SU-DHL-6 (cell line): ENCODE measurements at regions not wholly inside any gene's neighbourhood (a gene's known extent, or its start where the extent isn't known, plus 50 kb on each side); places are given as distances from the start of the nearest gene placed in this dataset.
"Not testable (repeated sequence)": the region's sequence is repeated elsewhere in the genome, so short reads cannot be mapped to it uniquely, and the experiment has no call there.

Experiments used
- H2AFZ ChIP-seq: fragments of 200-600 bp; sonication (generic); 2 replicates; pipeline ENCODE4 v1.6.1; 2014; ENCODE audit warnings: low read depth, mild to moderate bottlenecking, moderate library complexity, mixed read lengths, antibody characterized with exemption, low read length; ENCODE audit not compliant: severe bottlenecking
- H3F3A ChIP-seq: fragments of 200-600 bp; shearing (Covaris generic); 2 replicates; pipeline ENCODE4 v1.6.0; 2016; ENCODE audit warnings: antibody characterized with exemption, mild to moderate bottlenecking; ENCODE audit not compliant: insufficient read depth
- H3K27ac ChIP-seq: fragments of 200-600 bp; sonication (generic); 2 replicates; pipeline ENCODE4 v1.5.1; 2016; ENCODE audit warnings: low read depth, mild to moderate bottlenecking, low read length, moderate library complexity, mixed read lengths
- H3K27me3 ChIP-seq: fragments of 200-600 bp; sonication (generic), shearing (Covaris generic); 2 replicates; pipeline ENCODE4 v1.6.0; 2014; ENCODE audit warnings: mild to moderate bottlenecking, low read length
- H3K36me3 ChIP-seq: fragments of 200-600 bp; sonication (generic); 2 replicates; pipeline ENCODE4 v1.6.1; 2014; ENCODE audit warnings: mild to moderate bottlenecking, low read length, mixed read lengths
- H3K4me2 ChIP-seq: fragments of 300-600, 200-600 bp; shearing (Covaris generic), sonication (generic); 2 replicates; pipeline ENCODE4 v1.6.0; 2014; ENCODE audit warnings: low read length, low read depth, mild to moderate bottlenecking; ENCODE audit not compliant: poor library complexity, severe bottlenecking
- H3K4me3 ChIP-seq: fragments of 200-600 bp; sonication (generic); 2 replicates; pipeline ENCODE4 v1.5.1; 2014; ENCODE audit warnings: antibody characterized with exemption, low read length, mild to moderate bottlenecking, mixed read lengths; ENCODE audit not compliant: insufficient read depth, poor library complexity, severe bottlenecking
- H3K79me2 ChIP-seq: fragments of 200-600 bp; sonication (generic); 2 replicates; pipeline ENCODE4 v1.6.1; 2014; ENCODE audit warnings: mild to moderate bottlenecking, low read length, moderate library complexity; ENCODE audit not compliant: insufficient read depth
- H3K9ac ChIP-seq: fragments of 200-600 bp; sonication (generic); 2 replicates; pipeline ENCODE4 v1.7.0; 2014; ENCODE audit warnings: mild to moderate bottlenecking, low read length
- H3K9me2 ChIP-seq: fragments of 200-600 bp; sonication (generic); replicated peaks from 2 replicates; pipeline ENCODE4 v1.6.1; 2014; ENCODE audit warnings: low read length; ENCODE audit not compliant: insufficient read depth
- H3K9me3 ChIP-seq: fragments of 200-600 bp; sonication (generic); 2 replicates; pipeline ENCODE4 v1.6.1; 2014; ENCODE audit warnings: low read length, mixed read lengths; ENCODE audit not compliant: insufficient read depth
- H4K20me1 ChIP-seq: fragments of 200-600 bp; sonication (generic); 2 replicates; pipeline ENCODE4 v1.6.1; 2014; ENCODE audit warnings: low read depth, mild to moderate bottlenecking, antibody characterized with exemption, low read length, moderate library complexity, mixed read lengths
- CTCF ChIP-seq: fragments of 200-600 bp; sonication (generic); IDR thresholded peaks from one replicate; pipeline ENCODE4 v1.5.1; 2017; ENCODE audit warnings: antibody characterized with exemption, mild to moderate bottlenecking, low read length, moderate library complexity; ENCODE audit not compliant: insufficient read depth, poor library complexity, severe bottlenecking
- EZH2phosphoT487 ChIP-seq: fragments of 200-600 bp; sonication (generic), shearing (Covaris generic); conservative IDR thresholded peaks from 2 replicates; pipeline ENCODE4 v1.6.1; 2018; ENCODE audit warnings: mild to moderate bottlenecking, antibody characterized with exemption, low read length, moderate library complexity, mixed read lengths

- Histone ChIP-seq H3K27me3 (no peaks in the 10 kb centered on the region), H3K4me3 (no peak overlapping the region), H3K9ac (no peak overlapping the region), H3K36me3 (no peaks in the 10 kb centered on the region), H3K9me2 (no peaks in the 10 kb centered on the region), H4K20me1 (no peaks in the 10 kb centered on the region), H3K9me3 (no peaks in the 10 kb centered on the region), H2AFZ (no peak overlapping the region), H3K4me2 (no peak overlapping the region), H3K79me2 (no peaks in the 10 kb centered on the region), H3F3A (no peaks in the 10 kb centered on the region), H3K27ac (no peak overlapping the region)
- no peak for TF ChIP-seq CTCF
- no peak for TF ChIP-seq EZH2phosphoT487
Observed at GRCh38 chr6:119832411-119832810, 482.9 kb upstream of the MAN1A1 start.

- no peaks in the 10 kb centered on the region for H3K9me2 ChIP-seq
- no peaks in the 10 kb centered on the region for H3K79me2 ChIP-seq
- H3K36me3 ChIP-seq: no peaks in the 10 kb centered on the region
- H3K27me3 ChIP-seq: no peaks in the 10 kb centered on the region
- TF ChIP-seq CTCF: no peak
- TF ChIP-seq EZH2phosphoT487: no peak
- H3K27ac ChIP-seq: no peak overlapping the region
- H3K4me3 ChIP-seq: no peak overlapping the region
- no peaks in the 10 kb centered on the region for H3K9me3 ChIP-seq
- H4K20me1 ChIP-seq: no peaks in the 10 kb centered on the region
- no peak overlapping the region for H2AFZ ChIP-seq
- no peak overlapping the region for H3K9ac ChIP-seq
- H3F3A ChIP-seq: no peaks in the 10 kb centered on the region
- no peak overlapping the region for H3K4me2 ChIP-seq
Observed at GRCh38 chr6:119830494-119831295, 481.1 kb upstream of the MAN1A1 start.

- no peaks in the 10 kb centered on the region for H3K9me3 ChIP-seq
- no peaks in the 10 kb centered on the region for H3K27me3 ChIP-seq
- H3K9me2 ChIP-seq: no peaks in the 10 kb centered on the region
- no peak overlapping the region for H3K9ac ChIP-seq
- H3K4me2 ChIP-seq: no peak overlapping the region
- H3K27ac ChIP-seq: no peak overlapping the region
- H3K36me3 ChIP-seq: no peaks in the 10 kb centered on the region
- no peak overlapping the region for H3K4me3 ChIP-seq
- H2AFZ ChIP-seq: no peak overlapping the region
- TF ChIP-seq CTCF (no peak), EZH2phosphoT487 (no peak)
- H3F3A ChIP-seq: no peaks in the 10 kb centered on the region
- no peaks in the 10 kb centered on the region for H4K20me1 ChIP-seq
- H3K79me2 ChIP-seq: no peaks in the 10 kb centered on the region
Observed at GRCh38 chr6:119830069-119830468, 480.5 kb upstream of the MAN1A1 start.

- not testable (repeated sequence) for H4K20me1 ChIP-seq, H3K27me3 ChIP-seq, H3F3A ChIP-seq, H3K9me2 ChIP-seq, H2AFZ ChIP-seq, H3K79me2 ChIP-seq, H3K27ac ChIP-seq, H3K9ac ChIP-seq, H3K4me3 ChIP-seq, H3K9me3 ChIP-seq, H3K36me3 ChIP-seq, H3K4me2 ChIP-seq
Observed at GRCh38 chr6:119829499-119829898, 479.9 kb upstream of the MAN1A1 start.
